HG03439 (cell line): ENCODE measurements at regions not wholly inside any gene's neighbourhood (a gene's known extent, or its start where the extent isn't known, plus 50 kb on each side); places are given as distances from the start of the nearest gene placed in this dataset.
"Not testable (repeated sequence)": the region's sequence is repeated elsewhere in the genome, so short reads cannot be mapped to it uniquely, and the experiment has no call there.

ENCODE experiments used
- ATAC-seq: cut with Tn5 transposase; IDR thresholded peaks from one replicate; pipeline ENCODE4 v1.9.1; 2021; ENCODE audit warnings: mild to moderate bottlenecking, moderate library complexity; ENCODE audit not compliant: unreplicated experiment

DNA sequence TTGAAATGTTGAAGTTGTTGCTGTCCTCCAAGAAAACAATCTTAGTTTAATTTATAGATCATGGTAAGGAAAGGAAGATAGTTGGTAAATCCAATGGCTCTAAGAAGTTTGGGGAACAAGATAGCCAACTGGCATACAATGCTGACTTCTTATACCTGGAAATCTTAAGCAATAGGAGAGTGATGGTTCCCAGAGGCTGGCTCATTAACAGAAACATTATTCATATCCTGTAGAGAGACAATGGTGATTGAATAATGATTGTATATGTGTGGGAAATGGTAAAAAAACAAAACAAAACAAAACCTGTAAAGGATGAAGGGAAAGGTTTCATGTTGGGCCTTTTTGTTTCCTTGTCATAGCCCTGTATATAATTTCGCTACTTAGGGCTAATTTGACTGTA lies 174.9 kb upstream of the CTSO start:
- no peak for ATAC-seq

DNA sequence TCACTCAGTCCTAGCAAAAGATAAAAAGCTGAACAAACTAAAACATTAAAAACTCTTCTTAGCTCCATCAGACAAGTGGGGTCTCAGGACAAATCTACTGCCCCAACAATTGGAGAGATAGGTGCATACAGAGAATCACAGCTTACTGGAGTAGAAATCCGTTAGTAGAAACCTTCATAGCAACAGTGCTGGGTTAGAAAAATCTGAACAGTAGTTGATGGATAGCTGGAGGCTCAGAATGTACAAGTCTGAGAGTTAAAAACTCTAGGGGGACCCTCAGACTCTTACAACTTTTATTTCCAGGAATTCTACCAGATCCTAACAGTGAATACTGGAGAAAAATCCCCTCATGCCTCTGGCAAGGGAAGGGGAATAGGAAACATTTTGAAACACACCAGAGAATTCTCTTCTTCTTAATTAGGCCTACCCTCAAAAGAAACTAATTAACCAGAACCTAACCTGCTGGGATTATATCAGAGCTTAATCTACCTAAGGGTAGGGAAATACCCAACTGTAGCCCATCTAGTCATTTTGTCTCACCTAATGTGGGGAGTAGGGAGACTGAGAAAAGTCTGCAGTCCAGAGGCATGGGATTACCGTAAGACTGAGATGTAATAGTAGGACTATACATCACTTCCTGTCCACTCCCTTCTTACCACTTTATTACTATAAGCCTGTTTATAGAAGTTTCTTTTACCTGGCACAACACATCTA lies 165.0 kb upstream of the CTSO start:
- ATAC-seq: no peak

DNA sequence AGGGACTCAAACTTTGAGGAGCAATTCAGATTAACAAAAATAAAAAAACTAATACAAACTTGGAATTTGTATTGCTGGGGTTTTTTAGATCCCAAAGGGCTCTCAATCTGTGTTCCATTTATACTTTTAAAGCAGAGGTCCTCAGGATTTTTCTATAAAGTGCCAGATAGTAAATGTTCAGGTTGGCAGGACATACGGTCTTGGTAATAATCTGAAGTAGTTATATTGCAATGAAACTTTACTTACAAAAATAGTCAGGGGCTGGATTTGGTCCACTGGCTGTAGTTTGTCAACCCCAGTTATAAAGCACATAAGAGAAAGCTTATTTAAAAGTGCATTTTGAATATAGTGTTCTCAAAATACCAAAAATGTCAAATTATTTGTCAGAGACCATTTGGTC lies 164.1 kb upstream of the CTSO start:
- ATAC-seq: no peak

DNA sequence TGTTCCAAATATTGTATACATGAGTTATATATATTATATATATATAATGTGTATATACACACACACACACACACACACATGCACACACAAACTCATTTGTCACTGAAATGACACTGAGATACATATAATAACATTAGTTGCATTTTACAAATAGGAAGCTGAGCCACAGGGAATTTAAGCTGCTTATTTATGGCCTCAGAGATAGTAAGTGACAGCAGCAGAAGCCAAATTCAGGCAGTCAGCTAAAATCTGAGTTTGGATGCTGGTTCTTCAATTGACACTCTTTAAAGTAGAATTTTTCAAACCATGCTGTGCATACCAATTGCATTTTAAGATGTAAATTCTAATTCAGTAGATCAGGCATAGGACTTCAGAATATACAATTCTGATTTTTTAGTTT lies 163.3 kb upstream of the CTSO start:
- no peak for ATAC-seq

DNA sequence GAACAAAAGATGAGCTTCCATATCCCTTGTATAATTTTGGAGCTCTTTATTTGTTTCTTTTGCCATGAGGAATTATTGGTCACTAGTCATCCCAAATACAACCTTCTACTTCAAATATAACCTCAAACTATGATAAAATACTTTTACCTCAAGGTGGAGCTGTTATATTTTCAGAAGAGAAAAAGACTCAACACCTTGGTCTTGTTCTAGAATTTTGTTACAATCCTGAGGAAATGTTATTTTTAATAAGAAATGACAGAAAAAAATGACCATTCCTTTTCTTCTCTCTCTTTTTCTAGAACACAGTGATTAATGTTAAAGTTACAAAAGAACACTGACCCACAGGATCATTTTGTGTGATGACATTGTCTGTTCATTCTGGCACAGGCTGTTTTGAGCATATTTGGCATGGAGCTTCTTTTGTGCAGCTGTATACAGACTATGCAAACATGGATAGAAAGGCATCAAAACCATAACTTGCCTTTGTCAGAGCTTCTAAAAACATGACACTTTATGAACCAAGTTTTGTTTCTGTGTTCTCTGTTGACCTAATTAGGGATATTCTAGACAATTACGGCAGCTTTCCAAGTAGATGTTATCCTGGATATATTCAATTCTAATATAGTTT lies 159.6 kb upstream of the CTSO start:
- ATAC-seq: no peak

DNA sequence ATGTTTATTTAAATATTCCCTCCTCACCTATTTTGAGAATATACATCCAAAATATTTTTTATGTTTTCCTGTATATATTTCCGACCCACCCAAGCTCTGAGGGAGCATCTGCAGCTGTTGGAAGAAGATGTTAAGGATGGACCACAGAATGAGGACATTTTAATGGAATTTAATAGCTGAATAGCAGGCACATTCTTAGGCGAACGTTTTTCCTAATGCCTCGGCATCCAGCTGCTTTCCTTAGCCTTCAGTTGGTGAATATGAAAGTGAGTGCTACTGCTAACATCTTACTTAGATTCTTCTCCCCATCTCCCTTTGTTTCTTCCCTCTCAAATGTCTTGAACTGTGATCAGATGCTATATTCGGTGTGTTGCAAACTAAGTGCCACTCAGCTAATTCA lies 158.0 kb upstream of the CTSO start:
- no peak for ATAC-seq

DNA sequence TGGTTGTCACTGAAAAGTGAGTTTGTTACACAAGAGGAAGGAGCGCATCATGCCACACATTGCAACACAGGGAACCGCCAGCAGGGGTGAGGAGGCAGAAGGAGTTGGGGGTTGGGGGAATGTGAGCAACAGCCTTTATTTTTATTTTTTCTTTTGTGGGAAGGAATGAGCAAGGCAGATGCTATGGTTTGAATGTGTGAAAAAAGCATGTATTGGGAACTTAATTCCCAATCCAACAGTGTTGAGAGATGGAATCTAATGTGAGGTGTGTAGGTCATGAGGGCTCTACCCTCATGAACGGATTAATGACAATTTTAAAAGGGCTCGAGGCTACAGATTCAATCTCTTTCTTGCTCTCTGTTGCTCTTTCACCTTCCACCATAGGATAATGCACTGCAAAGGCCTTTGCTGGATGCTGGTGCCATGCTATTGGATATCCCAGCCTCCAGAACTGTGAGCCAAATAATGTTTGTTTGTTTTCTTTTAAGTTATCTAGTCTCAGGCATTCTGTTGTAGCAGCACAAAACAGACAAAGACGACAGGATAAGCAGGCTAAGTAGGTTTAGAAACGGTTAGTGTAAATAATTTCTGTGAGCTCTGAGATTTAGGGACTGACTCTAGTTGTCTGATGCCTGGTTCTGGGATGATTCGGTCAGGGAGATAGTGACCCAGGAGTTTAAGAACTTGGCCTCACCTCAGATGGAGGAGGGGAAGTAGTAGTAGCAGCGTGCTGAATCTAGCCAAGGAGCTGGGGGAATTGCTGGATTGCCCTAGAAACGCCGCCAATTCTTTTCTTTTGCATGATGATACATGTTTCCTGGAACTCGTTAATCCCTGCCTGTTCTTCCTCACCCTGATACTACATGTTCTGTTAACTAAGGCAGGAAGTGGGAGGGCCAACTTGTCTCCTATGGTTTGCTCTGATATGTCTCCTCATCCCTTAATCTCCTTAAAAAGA lies 156.6 kb upstream of the CTSO start:
- ATAC-seq: no peak

DNA sequence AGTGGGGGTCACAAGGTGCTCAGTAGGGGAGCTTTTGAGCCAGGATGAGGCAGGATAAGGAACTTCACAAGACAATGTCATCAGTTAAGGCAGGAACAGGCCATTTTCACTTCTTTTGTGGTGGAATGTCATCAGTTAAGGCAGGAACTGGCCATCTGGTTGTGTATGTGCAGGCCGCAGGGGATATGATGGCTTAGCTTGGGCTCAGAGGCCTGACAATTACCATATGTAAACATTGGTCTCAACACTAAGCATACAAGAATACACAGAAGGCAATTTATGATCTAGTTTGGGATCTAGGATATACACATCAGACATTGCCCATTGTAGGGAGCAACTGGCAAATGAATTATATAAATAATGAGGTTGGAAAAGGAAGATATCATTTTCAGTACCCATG lies 155.4 kb upstream of the CTSO start:
- ATAC-seq: not testable (repeated sequence)

DNA sequence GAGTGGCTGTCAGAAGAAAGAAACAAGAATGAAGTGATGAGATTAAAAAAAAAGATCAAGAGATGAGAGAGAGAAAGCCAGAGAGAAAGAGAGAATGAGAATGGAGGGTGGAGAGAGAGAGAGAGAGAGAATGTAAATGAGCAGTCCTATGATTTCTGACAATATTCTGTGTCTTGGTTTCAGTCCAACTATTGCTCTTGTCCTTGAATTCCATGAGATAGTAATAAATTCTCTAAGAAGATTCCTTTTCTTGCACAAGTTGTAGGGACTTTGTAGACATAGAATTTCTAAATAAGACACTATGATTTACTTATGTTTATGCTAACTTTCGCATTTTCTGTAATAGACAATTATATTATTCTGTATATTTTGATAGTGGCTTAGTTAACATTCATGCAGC lies 149.6 kb upstream of the CTSO start:
- ATAC-seq: no peak

DNA sequence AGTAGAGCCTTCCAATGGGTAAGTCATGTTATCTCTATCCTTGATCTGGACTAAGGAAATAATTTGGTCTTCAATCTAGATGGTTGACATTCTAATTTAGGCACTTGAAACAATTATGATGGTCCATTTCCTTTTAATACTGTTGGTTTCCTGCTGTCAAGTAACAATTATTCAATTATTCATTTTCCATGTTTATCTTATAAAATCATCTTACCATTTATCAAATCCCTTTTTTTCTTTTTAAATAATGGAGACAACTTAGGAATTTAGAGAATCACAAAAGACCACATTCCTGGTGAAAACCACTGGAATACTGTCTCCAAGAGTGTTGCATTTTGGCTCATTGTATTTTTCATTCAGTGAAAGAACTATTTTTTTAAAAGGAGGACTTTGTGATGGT lies 148.7 kb upstream of the CTSO start:
- ATAC-seq: no peak

DNA sequence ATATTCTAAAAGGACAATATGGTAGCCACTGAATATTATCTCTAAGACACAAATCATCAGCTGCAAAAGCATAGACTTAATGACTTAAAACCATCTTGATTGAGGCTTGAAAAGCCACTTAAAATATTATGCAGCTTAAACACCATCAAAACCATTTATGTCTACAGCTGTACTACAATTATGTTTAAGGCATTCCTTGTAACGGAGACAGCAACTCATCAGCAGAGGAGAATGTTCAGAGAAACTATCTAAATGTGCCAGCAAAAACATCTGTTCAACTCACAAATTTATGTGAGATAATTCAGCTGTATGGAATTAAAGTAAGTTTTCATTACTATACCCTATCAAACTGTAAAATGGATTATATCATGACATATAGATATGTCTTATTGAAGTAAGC lies 147.9 kb upstream of the CTSO start:
- ATAC-seq: no peak

DNA sequence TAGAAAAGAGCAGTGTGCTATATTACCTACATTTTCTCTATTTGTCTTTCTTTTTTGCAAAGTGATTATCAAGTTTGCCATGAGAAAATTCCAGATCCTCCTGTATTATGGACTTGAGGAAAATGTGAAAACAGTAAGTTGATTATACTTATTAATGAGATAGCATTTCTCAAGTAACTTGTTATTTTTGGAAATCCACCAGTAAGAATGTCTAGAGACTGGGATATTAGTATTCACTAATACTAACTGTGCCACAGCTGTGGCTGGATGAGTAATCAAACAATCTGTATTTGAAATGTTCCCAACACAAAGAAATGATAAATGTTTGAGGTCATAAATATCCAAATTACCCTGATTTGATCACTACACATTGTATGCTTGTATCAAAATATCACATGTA lies 147.0 kb upstream of the CTSO start:
- ATAC-seq: no peak

DNA sequence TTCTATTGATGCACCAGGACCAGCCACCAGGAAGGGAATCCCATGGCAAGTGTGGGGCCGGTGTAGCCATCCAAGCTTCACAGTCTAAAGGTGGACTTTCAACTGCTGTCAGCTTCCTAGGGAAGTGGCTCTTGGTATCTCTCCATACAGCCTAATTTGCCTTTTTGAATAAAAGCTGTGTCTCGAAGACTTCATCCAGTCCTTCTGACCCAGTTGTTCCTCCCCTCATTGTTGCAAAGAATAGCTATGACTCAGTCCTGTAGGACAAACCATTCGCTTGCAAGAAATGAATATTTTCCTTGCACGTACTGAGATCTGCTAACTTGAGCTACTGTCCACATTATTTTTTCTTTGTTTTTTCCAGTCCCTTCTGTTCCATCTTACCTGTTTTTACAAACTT lies 145.1 kb upstream of the CTSO start:
- no peak for ATAC-seq

DNA sequence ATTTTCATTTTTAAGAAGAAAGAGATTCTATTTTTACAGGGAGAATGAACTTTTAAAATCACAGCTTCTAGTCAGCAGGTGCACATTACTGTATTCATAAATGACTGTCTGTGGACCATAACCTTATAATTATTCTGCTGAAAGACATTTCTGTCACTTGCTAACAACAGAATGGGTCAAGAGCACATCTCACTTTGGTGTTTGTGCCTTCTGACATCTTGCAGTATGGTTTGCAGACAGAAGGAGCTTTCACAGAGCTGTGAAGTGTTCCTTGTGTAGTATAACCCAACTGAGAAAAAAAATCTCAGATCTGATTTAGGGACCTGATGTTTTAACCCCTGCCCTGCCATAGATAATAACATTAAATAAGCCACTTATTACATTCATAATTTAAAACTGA lies 131.4 kb upstream of the CTSO start:
- ATAC-seq: no peak

DNA sequence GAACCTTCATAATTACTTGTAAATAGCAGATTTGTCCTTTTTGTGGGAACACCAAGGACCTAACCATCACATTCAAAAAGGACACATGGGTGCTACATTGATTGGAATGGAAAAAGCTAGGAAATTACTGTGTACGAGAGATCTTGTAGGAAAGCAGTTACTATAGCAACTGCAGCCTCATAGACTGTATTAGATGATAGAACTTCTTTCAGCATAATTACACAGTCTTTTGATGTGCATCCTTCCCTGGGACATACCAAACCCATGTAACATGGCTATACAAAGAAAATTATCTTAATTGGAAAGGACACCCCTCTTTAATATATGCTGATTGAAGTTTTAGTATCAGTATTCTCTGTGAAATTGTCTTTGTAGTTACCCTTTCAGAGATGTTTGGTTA lies 130.7 kb upstream of the CTSO start:
- ATAC-seq: no peak

DNA sequence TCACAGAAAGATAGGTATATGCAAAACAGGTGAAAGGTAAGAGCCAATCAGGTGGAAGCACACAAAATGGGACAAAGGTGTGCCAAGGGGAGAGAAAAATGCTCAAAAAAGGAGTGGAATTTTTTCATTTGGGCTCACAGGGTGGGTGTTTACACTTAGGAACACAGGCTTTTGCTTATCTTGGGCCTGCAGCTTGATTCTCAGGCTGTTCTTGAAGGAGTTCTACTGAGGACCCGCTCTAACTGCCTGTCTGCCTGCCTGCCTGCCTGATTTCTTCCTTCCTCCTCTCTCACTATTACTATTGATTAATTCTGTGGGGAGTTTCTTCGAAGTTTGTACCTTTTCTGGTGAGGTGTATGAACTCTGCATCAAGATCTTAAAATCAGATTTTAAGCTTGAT lies 120.3 kb upstream of the CTSO start:
- ATAC-seq: no peak

DNA sequence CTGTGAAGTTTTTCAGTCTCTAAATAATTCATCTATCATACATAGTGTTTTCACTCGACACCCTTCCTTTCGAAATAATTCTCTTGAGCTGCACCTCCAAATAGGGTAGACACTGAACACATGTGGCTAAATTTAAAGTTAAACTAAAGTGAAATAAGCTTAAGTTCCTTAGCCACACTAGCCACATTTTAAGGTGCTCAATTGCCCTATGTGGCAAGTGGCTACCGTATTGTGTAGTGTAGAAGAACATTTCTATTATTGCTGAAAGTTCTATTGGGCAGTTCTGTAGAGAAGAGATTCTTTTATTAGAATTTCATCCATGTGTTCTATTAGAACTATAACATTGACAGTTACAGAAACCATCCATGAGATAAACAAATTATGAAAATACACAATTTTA lies 107.0 kb upstream of the CTSO start:
- no peak for ATAC-seq

DNA sequence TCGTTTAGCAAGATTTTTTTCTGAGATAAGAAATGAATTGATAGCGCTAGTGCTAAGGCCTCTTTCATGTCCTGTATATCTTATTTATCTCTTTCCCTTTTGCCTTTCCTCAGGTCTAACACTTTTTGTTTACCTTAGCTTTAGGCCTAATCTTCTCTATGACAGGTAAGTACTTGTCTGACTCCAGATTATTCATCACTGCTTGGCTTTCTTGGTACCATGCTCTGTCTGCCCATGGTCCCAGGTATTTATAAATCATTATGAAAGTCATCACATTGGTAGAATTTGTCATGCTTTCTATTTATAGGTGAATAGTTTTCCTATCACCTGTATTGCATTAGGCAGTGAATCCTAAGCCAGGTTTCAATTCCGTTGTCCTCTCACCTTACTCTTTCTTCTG lies 99.5 kb upstream of the CTSO start:
- ATAC-seq: no peak

DNA sequence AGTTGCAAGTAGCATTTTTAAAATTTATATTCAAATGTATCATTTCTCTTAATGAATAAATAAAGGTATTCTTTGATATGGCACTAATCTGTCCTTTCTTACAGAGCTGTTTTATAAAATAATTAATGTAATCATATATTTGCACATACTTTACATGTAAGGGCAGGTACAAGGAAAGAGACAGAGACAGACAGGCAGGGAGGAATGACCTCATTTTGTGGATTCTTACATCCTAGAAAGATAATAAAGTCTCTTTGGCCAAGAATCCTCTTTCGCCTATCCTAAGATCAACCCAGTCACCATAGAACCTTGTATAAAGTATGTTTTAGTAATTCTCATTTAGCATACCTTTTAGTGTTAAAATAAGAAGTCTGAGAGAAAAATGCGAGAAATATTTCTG lies 98.5 kb upstream of the CTSO start:
- no peak for ATAC-seq

DNA sequence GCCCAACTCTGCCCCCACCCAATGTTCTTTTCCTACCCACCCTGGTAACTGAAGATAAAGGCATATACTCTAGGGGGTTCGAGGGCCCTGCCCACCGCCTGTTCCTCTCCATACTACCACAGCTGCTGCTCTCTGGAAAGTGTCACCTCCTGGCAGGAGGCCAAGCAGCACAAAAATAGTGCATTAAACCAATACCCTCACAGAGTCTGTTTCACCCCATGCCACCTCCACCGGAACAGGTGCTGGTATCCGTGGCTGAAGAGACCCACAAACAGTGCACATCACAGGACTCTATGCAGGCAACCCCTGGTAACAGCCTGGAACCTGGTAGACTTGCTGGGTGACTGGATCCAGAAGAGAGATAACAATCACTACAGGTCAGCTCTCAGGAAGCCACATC lies 85.1 kb upstream of the CTSO start:
- no peak for ATAC-seq

DNA sequence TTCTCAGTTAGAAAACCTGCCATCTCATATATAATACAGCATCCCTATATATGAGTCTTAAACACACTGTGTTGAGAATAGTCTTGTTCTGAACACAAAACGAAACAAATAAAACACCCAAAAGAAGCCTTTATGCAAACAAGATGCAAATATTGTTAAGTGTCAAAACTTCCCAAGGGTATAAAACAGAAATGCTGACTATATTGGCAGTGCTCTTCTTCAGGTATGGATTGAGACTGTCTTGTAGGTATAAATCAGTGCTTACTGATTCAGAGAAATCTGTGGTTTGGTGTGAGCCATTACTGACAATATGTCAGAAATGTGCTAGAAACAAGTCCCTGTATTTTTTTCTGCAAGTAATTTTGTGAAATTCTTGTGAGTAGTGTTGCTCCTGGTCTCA lies 82.8 kb upstream of the CTSO start:
- ATAC-seq: no peak

DNA sequence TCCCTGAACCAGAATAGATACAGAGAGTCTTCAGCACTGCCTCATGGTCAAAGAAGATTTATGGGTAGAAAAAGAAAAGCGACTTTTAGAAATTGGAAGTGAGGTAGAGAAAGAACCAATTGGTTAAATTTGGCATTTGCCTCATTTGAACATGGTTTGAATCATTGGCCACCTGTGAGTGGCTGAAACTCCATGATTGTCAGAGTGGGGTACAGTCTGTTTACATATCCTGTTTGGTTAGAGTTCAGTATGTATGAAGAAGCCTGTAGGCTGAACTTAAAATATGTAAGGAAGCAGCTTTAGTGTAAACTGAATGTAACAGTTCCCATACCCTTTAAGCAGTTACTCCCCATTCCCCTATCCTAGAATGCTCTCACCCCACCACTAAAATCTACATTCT lies 76.0 kb upstream of the CTSO start:
- ATAC-seq: no peak
